Upper lobe of left lung (tissue), 4 donors: ENCODE measurements at regions not wholly inside any gene's neighbourhood (a gene's known extent, or its start where the extent isn't known, plus 50 kb on each side); places are given as distances from the start of the nearest gene placed in this dataset.

ENCODE experiments used
- POLR2A ChIP-seq, 4 donors: fragments of 450-650 bp; IDR thresholded peaks; one replicate each; pipeline ENCODE4 v1.5.1; 2016 to 2017; ENCODE audit warnings: antibody characterized with exemption in 4 of 4, mild to moderate bottlenecking in 2 of 4
- POLR2AphosphoS5 ChIP-seq, 2 donors: sonication (generic); formaldehyde crosslinking; IDR thresholded peaks; one replicate each; pipeline ENCODE4 v1.5.1; 2017; ENCODE audit warnings: antibody characterized with exemption in 2 of 2
- TF ChIP-seq, protein P1 (sequence below), 6 experiments: fragments of 450-650 bp in 4 of 6; fragments of 200-600 bp in 2 of 6; sonication (generic) in 2 of 6; IDR thresholded peaks; one replicate each; pipeline ENCODE4 v1.5.1; 2016 to 2019; ENCODE audit warnings: antibody characterized with exemption in 6 of 6

DNA sequence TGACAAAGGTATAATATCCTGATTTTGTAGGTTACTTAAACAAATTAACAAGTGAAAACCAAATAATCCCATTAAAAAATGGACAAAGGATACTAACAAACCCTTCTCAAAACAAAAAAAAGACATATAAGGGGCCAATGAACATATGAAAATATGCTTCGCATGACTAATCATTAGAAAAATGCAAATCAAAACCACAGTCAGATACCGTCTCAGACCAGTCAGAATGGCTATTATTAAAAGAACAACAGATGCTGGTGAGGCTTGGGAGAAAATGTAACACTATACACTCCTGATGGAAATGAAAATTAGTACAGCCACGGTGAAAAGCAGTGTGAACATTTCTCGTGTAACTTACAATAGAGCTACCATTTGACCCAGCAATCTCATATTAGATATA is 1542.2 kb upstream of the CDH9 start:
- TF ChIP-seq, protein P1, sequence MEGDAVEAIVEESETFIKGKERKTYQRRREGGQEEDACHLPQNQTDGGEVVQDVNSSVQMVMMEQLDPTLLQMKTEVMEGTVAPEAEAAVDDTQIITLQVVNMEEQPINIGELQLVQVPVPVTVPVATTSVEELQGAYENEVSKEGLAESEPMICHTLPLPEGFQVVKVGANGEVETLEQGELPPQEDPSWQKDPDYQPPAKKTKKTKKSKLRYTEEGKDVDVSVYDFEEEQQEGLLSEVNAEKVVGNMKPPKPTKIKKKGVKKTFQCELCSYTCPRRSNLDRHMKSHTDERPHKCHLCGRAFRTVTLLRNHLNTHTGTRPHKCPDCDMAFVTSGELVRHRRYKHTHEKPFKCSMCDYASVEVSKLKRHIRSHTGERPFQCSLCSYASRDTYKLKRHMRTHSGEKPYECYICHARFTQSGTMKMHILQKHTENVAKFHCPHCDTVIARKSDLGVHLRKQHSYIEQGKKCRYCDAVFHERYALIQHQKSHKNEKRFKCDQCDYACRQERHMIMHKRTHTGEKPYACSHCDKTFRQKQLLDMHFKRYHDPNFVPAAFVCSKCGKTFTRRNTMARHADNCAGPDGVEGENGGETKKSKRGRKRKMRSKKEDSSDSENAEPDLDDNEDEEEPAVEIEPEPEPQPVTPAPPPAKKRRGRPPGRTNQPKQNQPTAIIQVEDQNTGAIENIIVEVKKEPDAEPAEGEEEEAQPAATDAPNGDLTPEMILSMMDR (IDR thresholded peaks at IDR 0.05) = no peak
- TF ChIP-seq POLR2AphosphoS5 (IDR thresholded peaks at IDR 0.05) = no peak
- no peak for TF ChIP-seq POLR2A (IDR thresholded peaks at IDR 0.05)
